ENCODE measurements at regions not wholly inside any gene's neighbourhood (a gene's known extent, or its start where the extent isn't known, plus 50 kb on each side); places are given as distances from the start of the nearest gene placed in this dataset.

DNA sequence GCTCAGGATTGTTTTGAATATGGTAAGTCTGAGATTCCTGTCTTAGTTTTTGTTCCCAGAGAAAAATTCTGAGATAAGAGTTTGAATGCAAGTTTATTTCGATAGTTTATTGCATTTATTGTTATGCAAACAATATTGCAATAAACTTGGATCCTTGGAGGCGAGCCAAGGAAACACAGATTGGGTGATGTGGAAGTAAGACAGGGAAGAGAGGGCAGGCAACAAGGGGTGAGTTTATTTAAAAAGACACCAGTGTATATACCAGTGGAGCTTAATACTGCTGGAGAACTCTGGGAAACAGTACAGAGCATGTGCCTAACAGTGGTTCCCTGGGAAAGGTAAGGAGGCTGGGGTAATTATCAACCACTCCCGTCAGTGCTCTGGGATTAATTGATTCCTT lies 87.5 kb upstream of the NEDD4L start:
- TF ChIP-seq, protein P1, sequence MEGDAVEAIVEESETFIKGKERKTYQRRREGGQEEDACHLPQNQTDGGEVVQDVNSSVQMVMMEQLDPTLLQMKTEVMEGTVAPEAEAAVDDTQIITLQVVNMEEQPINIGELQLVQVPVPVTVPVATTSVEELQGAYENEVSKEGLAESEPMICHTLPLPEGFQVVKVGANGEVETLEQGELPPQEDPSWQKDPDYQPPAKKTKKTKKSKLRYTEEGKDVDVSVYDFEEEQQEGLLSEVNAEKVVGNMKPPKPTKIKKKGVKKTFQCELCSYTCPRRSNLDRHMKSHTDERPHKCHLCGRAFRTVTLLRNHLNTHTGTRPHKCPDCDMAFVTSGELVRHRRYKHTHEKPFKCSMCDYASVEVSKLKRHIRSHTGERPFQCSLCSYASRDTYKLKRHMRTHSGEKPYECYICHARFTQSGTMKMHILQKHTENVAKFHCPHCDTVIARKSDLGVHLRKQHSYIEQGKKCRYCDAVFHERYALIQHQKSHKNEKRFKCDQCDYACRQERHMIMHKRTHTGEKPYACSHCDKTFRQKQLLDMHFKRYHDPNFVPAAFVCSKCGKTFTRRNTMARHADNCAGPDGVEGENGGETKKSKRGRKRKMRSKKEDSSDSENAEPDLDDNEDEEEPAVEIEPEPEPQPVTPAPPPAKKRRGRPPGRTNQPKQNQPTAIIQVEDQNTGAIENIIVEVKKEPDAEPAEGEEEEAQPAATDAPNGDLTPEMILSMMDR (IDR thresholded peaks at IDR 0.05; ENCODE audit: unreplicated experiment), result no peak
- H3K9me3 Mint-ChIP-seq (ENCODE audit: unreplicated experiment), result no peaks in the 10 kb centered on the region
- H3K4me1 Mint-ChIP-seq (ENCODE audit: unreplicated experiment), result no peaks in the 10 kb centered on the region
- no peaks in the 10 kb centered on the region for H3K36me3 Mint-ChIP-seq (ENCODE audit: low read depth, unreplicated experiment)
- no peak overlapping the region for H3K4me3 Mint-ChIP-seq (ENCODE audit: unreplicated experiment)
- no peak overlapping the region for H3K27ac Mint-ChIP-seq (ENCODE audit: unreplicated experiment)
- no peaks in the 10 kb centered on the region for H3K27me3 Mint-ChIP-seq (ENCODE audit: unreplicated experiment)
- no peak for DNase-seq (ENCODE audit: low spot score)

DNA sequence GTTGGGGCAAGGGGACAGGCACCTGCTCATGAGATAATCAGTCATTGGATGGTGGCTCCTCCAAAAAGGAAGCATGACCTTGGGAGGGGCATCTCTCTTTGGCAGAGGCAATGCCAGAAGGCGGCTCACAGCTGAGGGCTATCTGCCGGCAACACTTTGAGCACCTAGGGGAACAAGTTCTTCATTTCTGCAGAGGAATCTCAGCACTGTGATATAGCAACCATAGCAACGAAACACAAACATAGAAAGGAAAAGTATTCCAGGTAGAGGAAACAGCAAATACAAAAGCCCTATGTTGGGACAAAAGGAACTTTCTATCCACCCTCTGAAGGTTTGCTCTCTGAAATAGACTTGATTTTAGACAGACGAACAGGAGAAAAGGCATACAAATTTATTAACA lies 89.1 kb upstream of the NEDD4L start:
- H3K4me1 Mint-ChIP-seq (ENCODE audit: unreplicated experiment), result no peaks in the 10 kb centered on the region
- H3K36me3 Mint-ChIP-seq (ENCODE audit: low read depth, unreplicated experiment), result no peaks in the 10 kb centered on the region
- no peaks in the 10 kb centered on the region for H3K9me3 Mint-ChIP-seq (ENCODE audit: unreplicated experiment)
- DNase-seq (ENCODE audit: low spot score), result no peak
- TF ChIP-seq, protein P1 (IDR thresholded peaks at IDR 0.05; ENCODE audit: unreplicated experiment), result no peak
- no peaks in the 10 kb centered on the region for H3K27me3 Mint-ChIP-seq (ENCODE audit: unreplicated experiment)
- no peak overlapping the region for H3K27ac Mint-ChIP-seq (ENCODE audit: unreplicated experiment)
- no peak overlapping the region for H3K4me3 Mint-ChIP-seq (ENCODE audit: unreplicated experiment)

DNA sequence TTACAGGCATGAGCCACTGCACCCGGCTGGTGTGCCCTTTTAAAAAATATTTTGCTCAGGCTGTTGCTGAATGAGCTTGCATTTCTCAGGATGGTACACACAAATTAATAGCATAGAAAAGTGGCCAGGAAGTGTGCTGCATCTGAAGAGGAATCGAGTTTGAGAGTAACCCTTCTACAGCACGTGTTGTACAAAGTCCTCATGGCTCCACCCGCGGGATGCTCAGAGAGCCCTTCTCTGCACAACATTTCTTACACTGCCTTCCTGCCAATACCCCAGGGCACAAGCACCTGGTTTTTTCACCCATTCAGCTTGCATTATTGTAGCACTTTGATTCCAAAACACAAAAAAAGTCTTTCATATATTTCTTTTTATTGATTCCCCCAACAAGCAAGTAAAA lies 90.1 kb upstream of the NEDD4L start:
- DNase-seq (ENCODE audit: low spot score), result no peak
- H3K36me3 Mint-ChIP-seq (ENCODE audit: low read depth, unreplicated experiment), result no peaks in the 10 kb centered on the region

DNA sequence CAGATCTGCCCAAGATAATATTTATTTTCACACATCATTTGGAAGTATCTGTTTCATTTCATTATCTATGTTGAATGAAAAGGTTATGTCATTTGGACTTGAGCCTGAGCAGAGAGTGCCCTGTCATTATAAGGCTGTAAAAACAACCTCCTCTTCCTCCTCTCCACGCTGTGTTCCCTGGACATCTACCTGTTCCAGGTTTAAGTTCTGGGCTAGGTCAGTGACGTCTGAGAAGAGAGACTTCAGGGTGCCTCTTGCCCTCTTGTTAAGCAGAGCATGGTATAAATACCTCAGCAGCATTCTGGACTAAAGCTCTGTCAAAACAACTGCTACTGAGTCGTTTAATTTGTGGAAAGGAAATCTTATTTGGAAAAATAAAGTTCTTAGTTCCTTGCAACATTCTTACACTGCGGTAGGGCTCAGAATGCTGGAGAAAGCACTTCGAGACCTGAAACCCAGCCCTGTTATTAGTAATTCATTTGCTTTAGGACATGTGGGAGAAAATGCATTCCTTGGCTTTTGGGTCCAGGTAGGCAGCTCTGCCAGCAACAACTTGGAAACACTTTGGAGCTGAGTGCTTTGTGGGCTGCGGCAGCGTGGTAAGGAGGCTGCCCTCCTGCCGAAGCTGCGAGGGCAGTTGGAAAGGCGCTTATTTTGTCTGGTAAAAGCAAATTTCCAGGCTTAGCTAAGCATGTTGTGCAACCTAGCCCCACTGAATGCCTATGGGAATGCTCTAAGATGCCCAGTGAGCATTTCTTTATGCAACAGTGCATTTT lies 91.8 kb upstream of the NEDD4L start:
- Mint-ChIP-seq H3K4me3 (ENCODE audit: unreplicated experiment) (no peak overlapping the region), H3K4me1 (ENCODE audit: unreplicated experiment) (no peaks in the 10 kb centered on the region), H3K27ac (ENCODE audit: unreplicated experiment) (no peak overlapping the region), H3K27me3 (ENCODE audit: unreplicated experiment) (no peaks in the 10 kb centered on the region), H3K36me3 (ENCODE audit: low read depth, unreplicated experiment) (no peaks in the 10 kb centered on the region), H3K9me3 (ENCODE audit: unreplicated experiment) (no peaks in the 10 kb centered on the region)
- DNase-seq (ENCODE audit: low spot score), result no peak
- TF ChIP-seq, protein P1 (IDR thresholded peaks at IDR 0.05; ENCODE audit: unreplicated experiment), result no peak

More for the DNA sequence above, 90.1 kb upstream of the NEDD4L start:
- Mint-ChIP-seq H3K4me3 (ENCODE audit: unreplicated experiment) (no peak overlapping the region), H3K27ac (ENCODE audit: unreplicated experiment) (no peak overlapping the region), H3K9me3 (ENCODE audit: unreplicated experiment) (no peaks in the 10 kb centered on the region), H3K4me1 (ENCODE audit: unreplicated experiment) (no peaks in the 10 kb centered on the region), H3K27me3 (ENCODE audit: unreplicated experiment) (no peaks in the 10 kb centered on the region)
- TF ChIP-seq, protein P1 (IDR thresholded peaks at IDR 0.05; ENCODE audit: unreplicated experiment), result no peak

DNA sequence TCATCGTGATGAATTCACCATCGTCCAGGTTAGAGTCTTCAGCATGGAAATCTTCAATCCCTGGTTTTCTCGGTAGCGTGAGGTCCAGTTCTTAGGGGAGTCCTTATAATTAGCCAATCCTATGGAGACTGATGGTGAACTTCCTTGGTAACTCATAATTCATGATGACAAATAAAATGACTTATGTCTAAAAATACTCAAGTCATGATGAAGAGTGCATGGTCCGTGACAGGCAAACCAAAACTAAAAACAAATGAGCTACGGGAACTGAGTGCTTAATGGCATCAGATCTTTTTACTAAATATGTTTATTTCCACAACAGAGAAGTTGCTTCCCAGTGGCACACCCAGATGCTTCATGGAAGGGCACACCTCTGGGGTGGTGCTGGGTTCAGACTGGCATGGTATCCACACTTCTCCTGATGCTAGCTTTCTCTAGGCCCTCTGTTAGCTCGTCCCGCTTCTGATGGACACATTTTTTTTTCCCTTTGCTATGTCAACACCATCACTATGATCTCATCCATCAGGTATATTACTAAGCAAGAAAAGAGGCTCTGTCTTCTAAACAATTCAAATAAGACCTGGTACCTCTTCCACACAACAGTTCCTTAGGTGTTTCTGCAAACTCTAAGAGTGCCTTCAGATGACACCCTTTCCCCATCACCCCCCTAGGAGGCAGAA lies 92.8 kb upstream of the NEDD4L start:
- TF ChIP-seq, protein P1 (IDR thresholded peaks at IDR 0.05; ENCODE audit: unreplicated experiment), result no peak
- Mint-ChIP-seq H3K27me3 (ENCODE audit: unreplicated experiment) (no peaks in the 10 kb centered on the region), H3K4me1 (ENCODE audit: unreplicated experiment) (no peaks in the 10 kb centered on the region), H3K36me3 (ENCODE audit: low read depth, unreplicated experiment) (no peaks in the 10 kb centered on the region), H3K27ac (ENCODE audit: unreplicated experiment) (no peak overlapping the region), H3K9me3 (ENCODE audit: unreplicated experiment) (no peaks in the 10 kb centered on the region), H3K4me3 (ENCODE audit: unreplicated experiment) (no peak overlapping the region)
- no peak for DNase-seq (ENCODE audit: low spot score)

Data from endothelial cell (in vitro differentiated cells).